Astrocyte (in vitro differentiated cells and primary cell): ENCODE measurements at regions not wholly inside any gene's neighbourhood (a gene's known extent, or its start where the extent isn't known, plus 50 kb on each side); places are given as distances from the start of the nearest gene placed in this dataset.

ENCODE experiments used
- DNase-seq: peaks from one replicate; pipeline ENCODE4 v3.0.0-alpha.2; 2010; ENCODE audit warnings: low read depth
- FAIRE-seq: peaks from 2 replicates; lab custom pipeline; 2011; peaks lifted over from hg19 to GRCh38; lab: Jason Lieb, UNC
- H2AFZ ChIP-seq: 2 replicates; pipeline ENCODE4 v1.6.0; 2012; ENCODE audit warnings: low read depth, low read length, inconsistent platforms
- H3K27ac ChIP-seq: 2 replicates; pipeline ENCODE4 v1.5.1; 2011; ENCODE audit warnings: low read depth, low read length, inconsistent platforms
- H3K27me3 ChIP-seq: 2 replicates; pipeline ENCODE4 v1.6.0; 2011; ENCODE audit warnings: low read length, inconsistent platforms; ENCODE audit not compliant: insufficient read depth
- H3K36me3 ChIP-seq: 2 replicates; pipeline ENCODE4 v1.5.1; 2011; ENCODE audit warnings: low read length, inconsistent platforms; ENCODE audit not compliant: insufficient read depth
- H3K4me1 ChIP-seq: 2 replicates; pipeline ENCODE4 v1.5.1; 2011; ENCODE audit warnings: low read length, inconsistent platforms; ENCODE audit not compliant: insufficient read depth
- H3K4me2 ChIP-seq: 2 replicates; pipeline ENCODE4 v1.6.0; 2012; ENCODE audit warnings: low read length, inconsistent platforms
- H3K4me3 ChIP-seq: 2 replicates; pipeline ENCODE4 v1.5.1; 2011; ENCODE audit warnings: low read depth, mild to moderate bottlenecking, low read length, inconsistent platforms; ENCODE audit not compliant: insufficient read depth
- H3K79me2 ChIP-seq: 2 replicates; pipeline ENCODE4 v1.6.0; 2012; ENCODE audit warnings: mild to moderate bottlenecking, low read length, inconsistent platforms; ENCODE audit not compliant: insufficient read depth
- H3K9ac ChIP-seq: 2 replicates; pipeline ENCODE4 v1.6.0; 2012; ENCODE audit warnings: mild to moderate bottlenecking, low read length, inconsistent platforms
- H3K9me3 ChIP-seq: 2 replicates; pipeline ENCODE4 v1.5.1; 2012; ENCODE audit warnings: low read depth, mild to moderate bottlenecking, low read length, inconsistent platforms; ENCODE audit not compliant: insufficient read depth
- H4K20me1 ChIP-seq: 2 replicates; pipeline ENCODE4 v1.6.0; 2012; ENCODE audit warnings: low read length, inconsistent platforms; ENCODE audit not compliant: insufficient read depth
- H3K27ac Mint-ChIP-seq: one replicate; pipeline ENCODE4 v1.8.0; 2021; ENCODE audit warnings: mild to moderate bottlenecking, mixed read lengths; ENCODE audit not compliant: unreplicated experiment
- H3K27me3 Mint-ChIP-seq: one replicate; pipeline ENCODE4 v1.8.0; 2021; ENCODE audit warnings: low read depth, mixed read lengths; ENCODE audit not compliant: unreplicated experiment
- H3K36me3 Mint-ChIP-seq: one replicate; pipeline ENCODE4 v1.8.0; 2021; ENCODE audit warnings: low read depth, mixed read lengths; ENCODE audit not compliant: unreplicated experiment
- H3K4me1 Mint-ChIP-seq: one replicate; pipeline ENCODE4 v1.8.0; 2021; ENCODE audit warnings: low read depth, mixed read lengths; ENCODE audit not compliant: unreplicated experiment
- H3K4me3 Mint-ChIP-seq: one replicate; pipeline ENCODE4 v1.8.0; 2021; ENCODE audit warnings: mild to moderate bottlenecking, moderate library complexity, mixed read lengths; ENCODE audit not compliant: unreplicated experiment
- H3K9me3 Mint-ChIP-seq: one replicate; pipeline ENCODE4 v1.8.0; 2021; ENCODE audit warnings: mild to moderate bottlenecking, mixed read lengths; ENCODE audit not compliant: unreplicated experiment
- EZH2 ChIP-seq: IDR thresholded peaks from 2 replicates; pipeline ENCODE4 v1.6.1; 2012; ENCODE audit warnings: mild to moderate bottlenecking, low read length, inconsistent platforms; ENCODE audit not compliant: insufficient read depth
- TF ChIP-seq, protein P1 (sequence below): IDR thresholded peaks from 2 replicates; pipeline ENCODE4 v1.5.1; 2011; ENCODE audit warnings: low read depth, mild to moderate bottlenecking, inconsistent platforms, low read length, moderate library complexity; ENCODE audit not compliant: insufficient read depth

DNA sequence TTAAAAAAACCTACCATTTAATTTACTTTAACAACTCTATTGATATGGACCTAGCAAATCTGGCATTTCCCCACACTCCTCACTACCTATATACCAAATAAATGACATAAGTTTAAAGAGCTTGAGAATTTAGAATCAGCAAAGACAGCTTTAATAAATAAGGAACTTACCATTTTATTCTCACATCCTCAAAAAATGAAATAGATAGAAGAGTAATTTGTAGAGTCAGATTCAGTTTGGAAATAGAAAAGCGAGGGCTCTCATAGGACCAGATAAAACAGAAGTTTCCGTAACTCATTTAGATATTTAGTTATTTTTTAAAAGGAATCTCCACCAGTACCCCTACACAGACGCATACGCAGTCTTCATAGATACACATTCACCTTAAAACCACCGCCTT, 117.9 kb downstream of the RGS2 start:
- Histone ChIP-seq H3K79me2 (no peaks in the 10 kb centered on the region), H3K9me3 (no peaks in the 10 kb centered on the region), H3K4me2 (no peak overlapping the region), H2AFZ (no peak overlapping the region), H3K27me3 (no peaks in the 10 kb centered on the region), H3K4me3 (no peak overlapping the region), H4K20me1 (no peaks in the 10 kb centered on the region), H3K36me3 (no peaks in the 10 kb centered on the region), H3K9ac (no peak overlapping the region), H3K4me1 (no peaks in the 10 kb centered on the region), H3K27ac (no peak overlapping the region)
- Mint-ChIP-seq H3K9me3 (no peaks in the 10 kb centered on the region), H3K27me3 (no peaks in the 10 kb centered on the region), H3K4me1 (no peaks in the 10 kb centered on the region), H3K27ac (no peak overlapping the region), H3K36me3 (no peaks in the 10 kb centered on the region), H3K4me3 (no peak overlapping the region)
- DNase-seq (no peak), FAIRE-seq (no peak)
- no peak for TF ChIP-seq EZH2
- TF ChIP-seq, protein P1, sequence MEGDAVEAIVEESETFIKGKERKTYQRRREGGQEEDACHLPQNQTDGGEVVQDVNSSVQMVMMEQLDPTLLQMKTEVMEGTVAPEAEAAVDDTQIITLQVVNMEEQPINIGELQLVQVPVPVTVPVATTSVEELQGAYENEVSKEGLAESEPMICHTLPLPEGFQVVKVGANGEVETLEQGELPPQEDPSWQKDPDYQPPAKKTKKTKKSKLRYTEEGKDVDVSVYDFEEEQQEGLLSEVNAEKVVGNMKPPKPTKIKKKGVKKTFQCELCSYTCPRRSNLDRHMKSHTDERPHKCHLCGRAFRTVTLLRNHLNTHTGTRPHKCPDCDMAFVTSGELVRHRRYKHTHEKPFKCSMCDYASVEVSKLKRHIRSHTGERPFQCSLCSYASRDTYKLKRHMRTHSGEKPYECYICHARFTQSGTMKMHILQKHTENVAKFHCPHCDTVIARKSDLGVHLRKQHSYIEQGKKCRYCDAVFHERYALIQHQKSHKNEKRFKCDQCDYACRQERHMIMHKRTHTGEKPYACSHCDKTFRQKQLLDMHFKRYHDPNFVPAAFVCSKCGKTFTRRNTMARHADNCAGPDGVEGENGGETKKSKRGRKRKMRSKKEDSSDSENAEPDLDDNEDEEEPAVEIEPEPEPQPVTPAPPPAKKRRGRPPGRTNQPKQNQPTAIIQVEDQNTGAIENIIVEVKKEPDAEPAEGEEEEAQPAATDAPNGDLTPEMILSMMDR: no peak

DNA sequence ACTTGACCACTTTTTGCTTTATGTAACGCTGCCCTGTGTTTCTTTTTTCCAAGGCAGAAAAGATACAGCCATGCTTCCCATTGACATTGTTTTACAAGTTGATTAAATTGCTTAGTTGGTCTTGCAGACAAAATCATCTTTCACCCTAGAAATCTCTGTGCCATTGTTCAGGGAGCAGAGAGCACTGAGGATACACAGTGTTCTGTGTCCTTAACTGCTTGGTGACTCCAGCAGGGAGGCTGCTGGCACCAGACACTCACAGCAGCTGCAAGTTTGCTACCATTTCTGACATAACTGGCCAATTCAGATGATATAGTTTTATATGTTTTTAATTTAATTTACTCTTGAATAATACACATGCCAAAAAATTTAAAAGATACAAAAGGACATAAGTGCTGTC, 118.7 kb downstream of the RGS2 start:
- Mint-ChIP-seq H3K27ac (no peak overlapping the region), H3K9me3 (no peaks in the 10 kb centered on the region), H3K4me1 (no peaks in the 10 kb centered on the region), H3K36me3 (no peaks in the 10 kb centered on the region), H3K27me3 (no peaks in the 10 kb centered on the region), H3K4me3 (no peak overlapping the region)
- DNase-seq: no peak
- Histone ChIP-seq H3K27me3 (no peaks in the 10 kb centered on the region), H3K4me1 (no peaks in the 10 kb centered on the region), H2AFZ (no peak overlapping the region), H3K4me2 (no peak overlapping the region), H3K27ac (no peak overlapping the region), H3K79me2 (no peaks in the 10 kb centered on the region), H3K9me3 (no peaks in the 10 kb centered on the region), H3K9ac (no peak overlapping the region), H4K20me1 (no peaks in the 10 kb centered on the region), H3K4me3 (no peak overlapping the region), H3K36me3 (no peaks in the 10 kb centered on the region)
- TF ChIP-seq EZH2: no peak
- no peak for FAIRE-seq

DNA sequence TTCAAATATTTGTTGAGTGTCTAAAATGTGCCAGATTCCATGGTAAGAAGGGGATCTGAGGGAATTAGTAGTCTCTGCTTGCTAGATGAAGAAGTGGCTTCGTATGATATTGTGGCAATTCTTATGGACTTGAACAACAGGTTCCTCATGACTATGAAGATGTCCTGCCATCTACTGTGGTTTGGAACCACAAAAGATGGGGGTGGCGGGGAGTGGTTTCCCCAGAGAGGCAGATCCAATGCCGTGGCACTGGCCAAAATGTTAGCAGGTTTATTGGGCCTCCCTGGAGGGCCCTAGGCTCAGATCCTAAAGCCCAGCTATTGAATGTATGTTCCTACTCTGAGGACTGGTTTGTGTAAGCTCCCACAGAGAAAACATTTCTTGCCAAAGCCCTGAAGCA, 120.8 kb downstream of the RGS2 start:
- H3K27ac ChIP-seq: no peak overlapping the region
- no peaks in the 10 kb centered on the region for H3K27me3 ChIP-seq
- H3K9me3 Mint-ChIP-seq: no peaks in the 10 kb centered on the region
- H4K20me1 ChIP-seq: no peaks in the 10 kb centered on the region
- H3K4me3 Mint-ChIP-seq: no peak overlapping the region
- H3K27ac Mint-ChIP-seq: no peak overlapping the region
- H3K27me3 Mint-ChIP-seq: no peaks in the 10 kb centered on the region
- H3K4me2 ChIP-seq: no peak overlapping the region
- H3K9me3 ChIP-seq: no peaks in the 10 kb centered on the region
- no peaks in the 10 kb centered on the region for H3K36me3 Mint-ChIP-seq
- no peaks in the 10 kb centered on the region for H3K4me1 ChIP-seq
- FAIRE-seq: no peak
- H3K4me1 Mint-ChIP-seq: no peaks in the 10 kb centered on the region
- no peak overlapping the region for H3K9ac ChIP-seq
- TF ChIP-seq, protein P1: no peak
- TF ChIP-seq EZH2: no peak
- H3K4me3 ChIP-seq: no peak overlapping the region
- no peak overlapping the region for H2AFZ ChIP-seq
- H3K36me3 ChIP-seq: no peaks in the 10 kb centered on the region
- no peaks in the 10 kb centered on the region for H3K79me2 ChIP-seq
- no peak for DNase-seq
